GM19463 (cell line): ENCODE measurements at regions not wholly inside any gene's neighbourhood (a gene's known extent, or its start where the extent isn't known, plus 50 kb on each side); places are given as distances from the start of the nearest gene placed in this dataset.
A peak's percentile ranks its signal among the peaks of the same experiment; 100 is the strongest.
"Not testable (repeated sequence)": the region's sequence is repeated elsewhere in the genome, so short reads cannot be mapped to it uniquely, and the experiment has no call there.

ENCODE experiments used
- ATAC-seq: cut with Tn5 transposase; IDR thresholded peaks from one replicate; pipeline ENCODE4 v1.9.1; 2021; ENCODE audit warnings: mild to moderate bottlenecking, moderate library complexity; ENCODE audit not compliant: unreplicated experiment

DNA sequence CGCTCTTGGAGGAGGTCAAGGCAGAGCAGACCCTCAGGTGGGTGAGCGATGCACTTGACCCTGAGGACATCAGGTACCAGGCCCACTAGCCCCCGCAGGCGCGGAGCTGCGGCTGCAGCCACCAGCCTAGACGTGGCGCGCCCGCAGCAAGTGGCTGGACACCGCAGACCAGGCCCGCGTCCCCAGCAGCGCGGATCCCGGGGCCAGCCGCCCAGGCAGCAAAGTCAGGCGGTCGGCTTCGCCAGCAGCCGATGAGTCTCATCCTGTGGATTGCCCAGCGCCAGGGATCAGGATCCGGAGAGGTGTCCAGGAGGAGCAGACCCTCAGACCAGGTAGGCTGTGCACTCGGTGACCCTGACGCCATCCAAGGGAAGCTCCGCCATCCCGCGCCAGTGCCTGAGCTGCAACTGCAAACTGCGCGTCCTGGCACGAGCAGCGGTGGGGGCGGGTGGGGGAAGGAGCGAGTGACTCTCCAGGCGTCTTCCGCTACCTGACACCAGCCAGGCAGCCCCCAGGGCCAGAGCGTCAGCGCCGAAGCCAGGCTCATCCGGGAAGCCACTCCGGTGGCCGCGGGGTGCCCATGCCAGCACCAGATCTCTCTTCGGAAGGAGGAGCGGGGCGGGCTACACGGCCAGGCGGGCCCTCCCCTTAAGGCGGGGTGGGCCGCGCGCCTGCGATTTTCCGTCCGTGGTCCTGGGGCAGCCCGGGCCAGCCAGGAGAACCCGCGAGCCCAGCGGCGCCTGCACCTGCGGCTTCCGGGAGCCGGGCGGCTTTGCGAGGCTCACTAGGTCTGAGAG lies 92.6 kb upstream of the THOC3 start:
- peak; percentile 58 for ATAC-seq

GRCh38 chr5:176061269-176061622 lies 93.1 kb upstream of the THOC3 start:
- ATAC-seq, result not testable (repeated sequence)

- not testable (repeated sequence) for ATAC-seq
These were observed 93.5 kb upstream of the THOC3 start for GRCh38 chr5:176061660-176062059.

DNA sequence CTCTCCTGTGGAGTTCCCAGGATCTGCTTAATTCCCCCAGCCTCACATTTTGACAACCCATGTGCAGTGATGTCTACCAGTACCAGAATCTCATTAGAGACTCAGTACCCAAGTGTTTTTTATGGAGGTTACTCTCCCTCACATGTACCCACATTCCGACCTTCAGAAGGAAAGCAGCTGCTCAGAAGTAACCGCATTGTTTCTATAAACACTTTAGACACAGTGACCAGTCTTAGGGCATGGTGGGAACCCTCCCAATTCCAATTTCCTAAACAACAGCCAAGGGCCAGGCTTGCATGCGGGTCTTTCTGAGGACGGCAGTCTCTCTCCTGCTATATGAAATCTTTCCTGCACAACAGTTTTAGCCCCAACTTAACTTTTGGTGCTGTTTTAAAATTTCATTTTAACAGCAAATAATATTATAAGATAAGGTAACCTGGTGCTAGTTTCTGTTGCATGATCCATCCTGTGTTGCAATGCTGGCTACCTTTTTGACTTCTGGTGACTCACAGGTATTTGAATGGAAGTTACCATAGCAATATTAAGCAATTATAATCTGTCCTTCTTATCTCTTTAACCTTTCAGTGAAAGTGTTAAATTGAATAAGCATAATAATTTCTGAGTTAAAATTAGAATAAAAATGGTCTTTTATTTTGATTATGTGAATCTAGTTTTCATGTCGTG lies 98.3 kb upstream of the THOC3 start:
- not testable (repeated sequence) for ATAC-seq

DNA sequence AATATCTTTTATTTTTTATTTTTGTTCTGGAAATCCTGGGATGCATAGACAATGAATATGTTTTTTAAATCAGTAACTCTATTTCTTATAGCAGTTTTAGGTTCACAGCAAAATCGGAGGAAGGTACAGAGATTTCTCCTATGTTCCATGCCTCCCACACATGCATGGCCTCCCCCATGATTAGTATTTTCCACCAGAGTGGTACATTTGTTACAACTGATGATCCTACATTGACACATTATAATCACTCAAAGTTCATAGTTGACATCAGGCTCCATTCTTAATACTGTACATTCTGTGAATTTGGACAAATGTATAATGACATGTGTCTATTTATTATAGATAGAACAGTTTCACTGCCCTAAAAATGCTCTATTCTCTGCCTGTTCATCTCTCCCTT lies 99.0 kb upstream of the THOC3 start:
- not testable (repeated sequence) for ATAC-seq

DNA sequence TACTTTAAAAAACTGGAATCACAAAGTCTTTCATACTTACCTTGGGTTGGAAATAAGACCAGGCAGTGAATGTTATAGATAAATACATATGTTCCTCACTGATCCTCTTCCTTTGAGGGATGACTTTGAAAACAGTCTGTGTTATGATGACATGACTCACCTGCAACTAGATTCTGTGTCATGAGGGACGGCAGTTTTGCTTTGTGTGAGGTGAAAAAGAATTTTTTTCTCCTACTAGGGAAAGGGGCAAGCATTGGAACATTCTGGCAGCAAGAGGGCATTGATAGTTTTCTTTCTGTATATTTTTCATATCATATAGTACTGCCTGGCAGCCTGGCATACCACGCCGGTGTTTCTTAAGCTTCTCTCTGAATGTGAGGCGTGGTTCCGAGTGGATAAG lies 99.8 kb upstream of the THOC3 start:
- ATAC-seq, result not testable (repeated sequence)

DNA sequence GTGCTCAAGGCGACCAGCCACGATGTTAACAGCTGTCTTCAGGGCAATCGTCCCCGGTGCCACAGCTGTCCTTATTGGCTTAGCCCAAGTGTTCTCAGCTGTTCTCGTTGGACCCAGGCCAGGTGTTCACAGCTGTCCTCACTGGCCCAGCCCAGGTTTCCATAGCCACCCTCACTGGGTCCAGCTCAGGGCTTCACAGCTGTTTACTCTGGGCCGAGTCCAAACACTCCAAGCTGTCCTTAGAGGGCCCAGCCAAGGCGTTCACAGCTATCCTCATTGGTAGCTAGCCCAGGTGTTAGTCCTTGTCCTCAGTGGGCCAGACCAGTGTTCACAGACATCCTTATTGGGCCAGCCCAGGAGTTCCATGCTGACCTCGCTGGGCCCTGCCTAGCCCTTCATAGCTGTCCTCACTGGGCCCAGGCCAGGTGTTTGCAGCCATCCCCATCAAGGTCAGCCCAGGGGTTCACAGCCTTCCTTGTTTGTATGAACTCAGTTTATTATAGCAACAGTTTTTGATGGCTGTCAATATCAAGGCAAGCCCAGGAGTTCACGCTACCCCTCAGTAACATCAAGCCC lies 106.0 kb upstream of the THOC3 start:
- ATAC-seq, result not testable (repeated sequence)

DNA sequence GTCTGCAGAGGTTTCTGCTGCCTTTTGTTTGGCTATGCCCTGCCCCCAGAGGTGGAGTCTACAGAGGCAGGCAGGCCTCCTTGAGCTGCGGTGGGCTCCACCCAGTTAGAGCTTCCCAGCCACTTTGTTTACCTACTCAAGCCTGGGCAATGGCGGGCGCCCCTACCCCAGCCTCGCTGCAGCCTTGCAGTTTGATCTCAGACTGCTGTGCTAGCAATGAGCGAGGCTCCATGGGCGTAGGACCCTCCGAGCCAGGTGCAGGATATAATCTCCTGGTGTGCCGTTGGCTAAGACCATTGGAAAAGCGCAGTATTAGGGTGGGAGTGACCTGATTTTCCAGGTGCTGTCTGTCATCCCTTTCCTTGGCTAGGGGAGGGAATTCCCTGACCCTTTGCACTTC lies 115.6 kb upstream of the THOC3 start:
- not testable (repeated sequence) for ATAC-seq

DNA sequence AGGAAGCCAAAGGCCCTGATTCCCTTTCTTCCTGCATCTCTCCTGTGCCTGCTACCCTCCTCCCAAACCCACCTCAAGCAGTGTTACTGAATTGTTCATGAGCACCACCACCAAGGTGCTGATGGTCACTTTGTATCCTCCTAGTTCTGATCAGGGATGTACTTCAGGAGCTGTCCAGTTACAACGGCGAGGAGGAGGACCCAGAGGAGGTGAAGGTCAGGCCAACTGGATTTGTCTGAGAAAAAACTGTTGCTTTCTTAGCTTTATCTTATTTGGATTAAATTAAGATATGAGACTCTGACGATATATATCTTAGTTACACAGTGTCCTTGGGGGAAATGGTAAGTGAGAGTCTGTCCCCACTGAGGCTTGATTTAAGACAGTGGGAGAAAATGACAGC lies 135.0 kb upstream of the THOC3 start:
- ATAC-seq, result not testable (repeated sequence)

- not testable (repeated sequence) for ATAC-seq
These were observed 125.3 kb upstream of the SIMC1 start for GRCh38 chr5:176112888-176113287.

DNA sequence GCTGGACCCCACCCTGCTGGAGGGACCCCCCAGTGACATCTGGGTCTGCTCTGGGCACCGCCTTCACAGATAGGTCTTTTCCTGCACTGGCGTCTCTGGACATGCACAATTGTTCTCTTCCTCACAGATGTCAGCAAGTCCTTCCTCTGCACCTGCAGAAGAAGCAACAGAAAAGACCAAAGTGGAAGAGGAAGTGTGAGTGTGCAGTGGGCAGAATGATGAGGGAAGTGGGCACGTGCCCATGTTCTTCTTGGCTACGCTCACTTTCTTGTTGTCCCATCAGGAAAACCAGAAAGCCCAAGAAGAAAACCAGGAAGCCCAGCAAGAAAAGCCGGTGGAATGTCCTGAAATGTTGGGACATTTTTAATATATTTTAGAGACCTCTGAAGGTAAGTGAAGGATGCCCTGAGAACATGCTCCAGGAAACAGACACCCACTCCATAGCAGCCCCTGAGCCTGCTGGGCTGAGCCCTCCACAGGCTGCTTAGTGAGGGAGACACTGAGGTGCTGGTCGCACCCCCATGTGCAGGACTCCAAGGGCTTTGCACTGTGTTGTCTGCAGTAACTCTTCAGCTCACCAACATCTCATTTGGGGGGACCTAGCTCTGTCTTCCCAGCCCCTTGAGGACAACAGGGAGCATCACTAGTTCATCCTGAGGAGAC lies 124.4 kb upstream of the SIMC1 start:
- ATAC-seq, result not testable (repeated sequence)

DNA sequence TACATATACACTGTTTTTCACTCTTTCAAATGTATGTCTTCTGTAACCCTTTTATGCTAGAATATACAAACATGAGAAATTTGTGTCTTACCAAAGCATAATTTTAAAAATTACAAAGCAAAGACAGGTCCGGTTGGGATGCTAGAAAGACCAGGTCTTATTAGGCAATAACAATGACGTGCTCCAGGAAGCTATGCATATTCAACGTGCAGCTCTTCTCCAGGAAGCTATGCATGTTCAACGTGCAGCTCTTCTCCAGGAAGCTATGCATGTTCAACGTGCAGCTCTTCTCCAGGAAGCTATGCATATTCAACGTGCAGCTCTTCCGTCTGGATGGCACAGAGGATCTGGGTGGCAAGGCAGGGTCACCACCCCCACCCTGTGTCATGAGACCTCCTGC lies 123.4 kb upstream of the SIMC1 start:
- not testable (repeated sequence) for ATAC-seq

- ATAC-seq, result not testable (repeated sequence)
These were observed 120.5 kb upstream of the SIMC1 start for GRCh38 chr5:176117699-176118238.

DNA sequence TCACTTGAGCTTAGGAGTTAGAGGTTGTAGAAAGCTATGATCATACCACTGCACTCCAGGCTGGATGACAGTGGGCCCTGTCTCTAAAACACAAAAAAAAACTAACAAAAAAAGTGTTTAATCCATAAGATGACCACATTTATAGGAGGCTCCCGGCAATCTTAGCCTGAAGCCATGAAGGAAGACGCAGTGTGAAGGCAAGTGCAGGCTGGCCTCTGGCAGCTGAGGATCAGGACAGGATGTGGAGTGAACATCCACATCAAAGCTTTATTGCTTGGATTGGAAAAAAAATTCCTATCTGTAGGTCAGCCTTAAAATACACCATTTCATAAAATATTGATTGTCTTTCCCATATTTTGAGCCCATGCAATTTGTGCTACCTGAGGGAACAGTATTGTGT lies 115.9 kb upstream of the SIMC1 start:
- not testable (repeated sequence) for ATAC-seq

GRCh38 chr5:176124120-176124519 lies 114.1 kb upstream of the SIMC1 start:
- not testable (repeated sequence) for ATAC-seq

- no peak for ATAC-seq
These were observed 106.5 kb upstream of the SIMC1 start for GRCh38 chr5:176131771-176132170.

GRCh38 chr5:176132471-176133288 lies 105.5 kb upstream of the SIMC1 start:
- ATAC-seq, result no peak

DNA sequence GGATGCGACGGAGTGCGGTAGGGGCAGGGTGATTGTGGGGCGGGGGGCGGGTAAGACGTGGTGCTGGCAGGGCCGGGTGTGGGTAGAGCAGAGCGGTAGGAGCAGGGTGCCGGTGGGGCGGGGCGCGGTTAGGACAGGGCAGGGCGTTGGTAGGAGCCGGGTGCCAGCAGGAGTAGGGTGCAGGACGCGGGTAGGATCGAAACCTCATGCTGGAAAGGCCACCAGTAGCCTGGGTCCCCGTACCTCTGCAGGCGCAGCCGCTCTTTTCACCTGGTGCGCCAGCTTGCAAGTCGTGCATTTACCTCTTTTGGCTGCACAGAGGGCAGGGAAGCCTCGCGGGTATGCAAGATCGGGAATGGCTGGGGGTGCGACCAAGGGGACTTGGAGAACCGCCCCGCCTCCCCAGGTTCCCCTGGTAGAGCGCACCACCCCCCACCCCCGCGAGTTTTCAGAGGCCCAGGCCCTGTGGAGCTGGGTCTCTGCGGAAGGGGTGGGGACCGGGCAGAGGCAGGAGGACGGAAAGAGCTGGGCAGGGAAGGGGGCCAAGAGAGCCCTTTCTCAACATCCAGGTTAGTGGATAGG lies 104.8 kb upstream of the SIMC1 start:
- no peak for ATAC-seq

GRCh38 chr5:176133877-176134276 lies 104.3 kb upstream of the SIMC1 start:
- ATAC-seq, result no peak
